ENCODE measurements at regions not wholly inside any gene's neighbourhood (a gene's known extent, or its start where the extent isn't known, plus 50 kb on each side); places are given as distances from the start of the nearest gene placed in this dataset.
"Not testable (repeated sequence)": the region's sequence is repeated elsewhere in the genome, so short reads cannot be mapped to it uniquely, and the experiment has no call there.

DNA sequence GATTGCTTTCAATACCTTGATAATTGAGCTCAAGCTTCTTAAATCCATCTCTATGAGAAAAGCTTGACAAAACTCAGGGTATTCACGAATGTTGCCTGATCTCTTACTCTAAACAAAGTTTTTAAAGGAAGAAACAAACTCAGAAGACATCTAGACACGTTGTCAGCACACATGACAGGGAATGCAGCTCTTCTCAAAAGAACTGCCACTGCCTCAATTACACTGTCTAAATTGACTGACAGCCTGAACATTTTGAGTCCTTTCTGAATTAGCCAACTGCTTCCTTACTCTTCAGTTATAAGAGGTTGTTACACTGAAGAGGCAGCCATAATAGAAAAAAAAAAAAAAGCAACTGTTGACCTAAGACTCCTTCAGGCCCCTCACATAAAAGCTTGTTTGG is 1646.7 kb upstream of the B3GALT2 start:
- no peaks in the 10 kb centered on the region for H3K4me1 ChIP-seq (ENCODE audit: insufficient read depth, low read length)
- H3K4me2 ChIP-seq (ENCODE audit: insufficient read depth, low read length) = no peak overlapping the region
- no peaks in the 10 kb centered on the region for H3K27me3 ChIP-seq (ENCODE audit: insufficient read depth, low read length)
- H2AFZ ChIP-seq (ENCODE audit: low read length) = no peak overlapping the region
- no peaks in the 10 kb centered on the region for H3K36me3 ChIP-seq (ENCODE audit: insufficient read depth, low read length)
- no peaks in the 10 kb centered on the region for H4K20me1 ChIP-seq (ENCODE audit: insufficient read depth, low read length)
- TF ChIP-seq, protein P1, sequence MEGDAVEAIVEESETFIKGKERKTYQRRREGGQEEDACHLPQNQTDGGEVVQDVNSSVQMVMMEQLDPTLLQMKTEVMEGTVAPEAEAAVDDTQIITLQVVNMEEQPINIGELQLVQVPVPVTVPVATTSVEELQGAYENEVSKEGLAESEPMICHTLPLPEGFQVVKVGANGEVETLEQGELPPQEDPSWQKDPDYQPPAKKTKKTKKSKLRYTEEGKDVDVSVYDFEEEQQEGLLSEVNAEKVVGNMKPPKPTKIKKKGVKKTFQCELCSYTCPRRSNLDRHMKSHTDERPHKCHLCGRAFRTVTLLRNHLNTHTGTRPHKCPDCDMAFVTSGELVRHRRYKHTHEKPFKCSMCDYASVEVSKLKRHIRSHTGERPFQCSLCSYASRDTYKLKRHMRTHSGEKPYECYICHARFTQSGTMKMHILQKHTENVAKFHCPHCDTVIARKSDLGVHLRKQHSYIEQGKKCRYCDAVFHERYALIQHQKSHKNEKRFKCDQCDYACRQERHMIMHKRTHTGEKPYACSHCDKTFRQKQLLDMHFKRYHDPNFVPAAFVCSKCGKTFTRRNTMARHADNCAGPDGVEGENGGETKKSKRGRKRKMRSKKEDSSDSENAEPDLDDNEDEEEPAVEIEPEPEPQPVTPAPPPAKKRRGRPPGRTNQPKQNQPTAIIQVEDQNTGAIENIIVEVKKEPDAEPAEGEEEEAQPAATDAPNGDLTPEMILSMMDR (IDR thresholded peaks at IDR 0.05; ENCODE audit: extremely low read depth, low read depth, low read length) = no peak
- H3K9me3 ChIP-seq (ENCODE audit: low read depth, low read length) = no peaks in the 10 kb centered on the region
- H3K79me2 ChIP-seq (ENCODE audit: insufficient read depth, low read length) = no peaks in the 10 kb centered on the region
- no peak for DNase-seq (ENCODE audit: insufficient read length, low spot score, missing footprints)
- no peak overlapping the region for H3K27ac ChIP-seq (ENCODE audit: low read depth, low read length)
- H3K4me3 ChIP-seq (ENCODE audit: insufficient read depth, low read length) = no peak overlapping the region

DNA sequence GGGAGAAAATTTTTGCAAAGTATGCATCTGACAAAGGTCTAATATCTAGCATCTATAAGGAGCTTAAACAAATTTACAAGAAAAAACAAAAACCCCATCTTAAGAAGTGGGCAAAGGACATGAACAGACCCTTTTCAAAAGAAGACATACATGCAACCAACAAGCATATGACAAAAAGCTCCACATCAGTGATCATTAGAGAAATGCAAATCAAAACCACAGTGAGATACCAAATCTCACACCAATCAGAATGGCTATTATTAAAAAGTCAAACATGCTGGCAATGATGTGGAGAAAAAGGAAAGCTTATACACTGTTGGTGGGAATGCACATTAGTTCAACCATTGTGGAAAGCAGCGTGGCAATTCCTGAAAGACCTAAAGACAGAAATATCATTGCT is 1645.2 kb upstream of the B3GALT2 start:
- not testable (repeated sequence) for H3K79me2 ChIP-seq (ENCODE audit: insufficient read depth, low read length); DNase-seq (ENCODE audit: insufficient read length, low spot score, missing footprints); H3K27ac ChIP-seq (ENCODE audit: low read depth, low read length); H3K9me3 ChIP-seq (ENCODE audit: low read depth, low read length); H3K27me3 ChIP-seq (ENCODE audit: insufficient read depth, low read length); H3K36me3 ChIP-seq (ENCODE audit: insufficient read depth, low read length); H4K20me1 ChIP-seq (ENCODE audit: insufficient read depth, low read length); H3K4me2 ChIP-seq (ENCODE audit: insufficient read depth, low read length); H2AFZ ChIP-seq (ENCODE audit: low read length); H3K4me3 ChIP-seq (ENCODE audit: insufficient read depth, low read length); H3K4me1 ChIP-seq (ENCODE audit: insufficient read depth, low read length)

DNA sequence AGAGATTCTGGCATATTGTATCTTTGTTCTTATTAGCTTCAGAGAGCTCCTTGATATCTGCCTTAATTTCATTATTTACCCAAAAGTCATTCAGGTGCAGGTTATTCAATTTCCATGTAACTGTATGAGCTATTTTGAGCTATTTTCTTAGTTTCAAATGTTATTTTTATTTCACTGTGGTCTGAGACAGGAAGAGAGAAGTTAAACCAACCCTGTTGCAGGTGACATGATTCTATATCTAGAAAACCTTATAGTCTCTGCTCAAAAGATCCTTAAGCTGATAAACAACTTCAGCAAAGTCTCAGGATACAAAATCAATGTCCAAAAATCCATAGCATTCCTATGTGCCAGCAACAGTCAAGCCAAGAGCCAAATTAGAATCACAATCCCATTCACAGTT is 1644.0 kb upstream of the B3GALT2 start:
- no peaks in the 10 kb centered on the region for H3K36me3 ChIP-seq (ENCODE audit: insufficient read depth, low read length)
- TF ChIP-seq, protein P1 (IDR thresholded peaks at IDR 0.05; ENCODE audit: extremely low read depth, low read depth, low read length) = no peak

DNA sequence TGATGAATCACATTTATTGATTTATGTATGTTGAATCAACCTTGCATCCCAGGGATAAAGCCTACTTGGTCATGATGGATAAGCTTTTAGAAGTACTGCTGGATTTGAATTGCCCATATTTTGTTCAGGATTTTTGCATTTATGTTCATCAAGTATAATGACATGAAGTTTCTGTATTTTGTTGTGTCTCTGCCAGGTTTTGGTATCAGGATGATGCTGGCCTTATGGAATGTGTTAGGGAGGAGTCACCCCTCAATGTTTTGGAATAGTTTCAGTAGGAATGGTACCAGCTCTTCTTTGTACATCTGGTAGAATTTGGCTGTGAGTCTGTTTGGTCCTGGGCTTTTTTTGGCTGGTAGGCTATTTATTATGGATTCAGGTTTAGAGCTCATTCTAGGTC is 1643.1 kb upstream of the B3GALT2 start:
- no peaks in the 10 kb centered on the region for H4K20me1 ChIP-seq (ENCODE audit: insufficient read depth, low read length)
- H3K4me2 ChIP-seq (ENCODE audit: insufficient read depth, low read length) = no peak overlapping the region
- H2AFZ ChIP-seq (ENCODE audit: low read length) = no peak overlapping the region
- H3K36me3 ChIP-seq (ENCODE audit: insufficient read depth, low read length) = no peaks in the 10 kb centered on the region
- no peaks in the 10 kb centered on the region for H3K27me3 ChIP-seq (ENCODE audit: insufficient read depth, low read length)
- TF ChIP-seq, protein P1 (IDR thresholded peaks at IDR 0.05; ENCODE audit: extremely low read depth, low read depth, low read length) = no peak
- H3K4me1 ChIP-seq (ENCODE audit: insufficient read depth, low read length) = no peaks in the 10 kb centered on the region
- no peak for DNase-seq (ENCODE audit: insufficient read length, low spot score, missing footprints)
- no peaks in the 10 kb centered on the region for H3K79me2 ChIP-seq (ENCODE audit: insufficient read depth, low read length)
- H3K4me3 ChIP-seq (ENCODE audit: insufficient read depth, low read length) = no peak overlapping the region
- no peak overlapping the region for H3K27ac ChIP-seq (ENCODE audit: low read depth, low read length)
- H3K9me3 ChIP-seq (ENCODE audit: low read depth, low read length) = no peaks in the 10 kb centered on the region

More for the DNA sequence above, 1644.0 kb upstream of the B3GALT2 start:
- H3K4me1 ChIP-seq (ENCODE audit: insufficient read depth, low read length) = no peaks in the 10 kb centered on the region
- no peak overlapping the region for H3K4me2 ChIP-seq (ENCODE audit: insufficient read depth, low read length)
- H3K27me3 ChIP-seq (ENCODE audit: insufficient read depth, low read length) = no peaks in the 10 kb centered on the region
- H3K9me3 ChIP-seq (ENCODE audit: low read depth, low read length) = no peaks in the 10 kb centered on the region
- no peaks in the 10 kb centered on the region for H3K79me2 ChIP-seq (ENCODE audit: insufficient read depth, low read length)
- DNase-seq (ENCODE audit: insufficient read length, low spot score, missing footprints) = no peak
- no peak overlapping the region for H3K27ac ChIP-seq (ENCODE audit: low read depth, low read length)
- H3K4me3 ChIP-seq (ENCODE audit: insufficient read depth, low read length) = no peak overlapping the region
- H4K20me1 ChIP-seq (ENCODE audit: insufficient read depth, low read length) = no peaks in the 10 kb centered on the region
- no peak overlapping the region for H2AFZ ChIP-seq (ENCODE audit: low read length)

Data from osteoblast (primary cell).